Epidermal melanocyte (primary cell): ENCODE measurements at regions not wholly inside any gene's neighbourhood (a gene's known extent, or its start where the extent isn't known, plus 50 kb on each side); places are given as distances from the start of the nearest gene placed in this dataset.

Experiments
- DNase-seq: peaks from one replicate; pipeline ENCODE4 v3.0.0; 2011; ENCODE audit warnings: low spot score; ENCODE audit not compliant: insufficient read length

GRCh38 chr11:115885535-115886421 is 381.6 kb upstream of the CADM1 start:
- no peak for DNase-seq

- DNase-seq = no peak
Measured at GRCh38 chr11:115884800-115885534, 380.8 kb upstream of the CADM1 start.

GRCh38 chr11:115874843-115875242 is 370.6 kb upstream of the CADM1 start:
- no peak for DNase-seq

GRCh38 chr11:115873813-115874212 is 369.6 kb upstream of the CADM1 start:
- no peak for DNase-seq

- no peak for DNase-seq
Measured at GRCh38 chr11:115872416-115872815, 368.2 kb upstream of the CADM1 start.

- no peak for DNase-seq
Measured at GRCh38 chr11:115871161-115871760, 367.0 kb upstream of the CADM1 start.

- DNase-seq = no peak
Measured at GRCh38 chr11:115869780-115870431, 365.7 kb upstream of the CADM1 start.

- no peak for DNase-seq
Measured at GRCh38 chr11:115869131-115869530, 364.9 kb upstream of the CADM1 start.

GRCh38 chr11:115860246-115860645 is 356.0 kb upstream of the CADM1 start:
- no peak for DNase-seq

GRCh38 chr11:115848611-115849010 is 344.4 kb upstream of the CADM1 start:
- no peak for DNase-seq

GRCh38 chr11:115848080-115848479 is 343.9 kb upstream of the CADM1 start:
- no peak for DNase-seq

GRCh38 chr11:115845872-115846271 is 341.7 kb upstream of the CADM1 start:
- DNase-seq = no peak

- no peak for DNase-seq
Measured at GRCh38 chr11:115843685-115844084, 339.5 kb upstream of the CADM1 start.

- no peak for DNase-seq
Measured at GRCh38 chr11:115843111-115843510, 338.9 kb upstream of the CADM1 start.

- no peak for DNase-seq
Measured at GRCh38 chr11:115820026-115820425, 315.8 kb upstream of the CADM1 start.

GRCh38 chr11:115819014-115819413 is 314.8 kb upstream of the CADM1 start:
- no peak for DNase-seq

GRCh38 chr11:115817844-115818468 is 313.7 kb upstream of the CADM1 start:
- DNase-seq = no peak

GRCh38 chr11:115808351-115808940 is 304.2 kb upstream of the CADM1 start:
- DNase-seq = no peak

- no peak for DNase-seq
Measured at GRCh38 chr11:115806056-115806455, 301.8 kb upstream of the CADM1 start.

GRCh38 chr11:115803073-115803740 is 299.0 kb upstream of the CADM1 start:
- DNase-seq = no peak
